HG03342 (cell line): ENCODE measurements at regions not wholly inside any gene's neighbourhood (a gene's known extent, or its start where the extent isn't known, plus 50 kb on each side); places are given as distances from the start of the nearest gene placed in this dataset.

Experiments used
- ATAC-seq: cut with Tn5 transposase; IDR thresholded peaks from one replicate; pipeline ENCODE4 v1.9.1; 2021; ENCODE audit warnings: mild to moderate bottlenecking, moderate library complexity; ENCODE audit not compliant: unreplicated experiment

DNA sequence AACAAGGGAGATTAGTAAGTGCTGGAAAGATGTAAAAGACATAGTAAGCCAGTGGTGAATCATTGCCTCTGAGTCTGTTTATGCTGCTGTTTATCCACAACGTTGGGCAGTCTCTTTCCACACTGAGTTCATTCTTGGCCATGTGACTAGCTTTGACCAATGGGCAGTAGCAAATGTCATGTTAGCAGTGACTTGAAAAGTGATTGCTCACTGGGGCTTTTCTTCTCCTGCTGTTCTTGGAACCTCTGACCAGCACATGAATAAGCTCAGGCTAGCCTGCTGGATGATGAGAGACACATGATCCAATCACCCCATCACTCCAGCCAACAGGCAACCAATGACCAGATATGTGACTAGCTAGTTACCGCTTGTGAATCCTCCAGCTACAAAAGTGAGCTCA, 360.4 kb downstream of the SLC4A3 start:
- no peak for ATAC-seq

GRCh38 chr2:219989744-219990143, 362.3 kb downstream of the SLC4A3 start:
- no peak for ATAC-seq

DNA sequence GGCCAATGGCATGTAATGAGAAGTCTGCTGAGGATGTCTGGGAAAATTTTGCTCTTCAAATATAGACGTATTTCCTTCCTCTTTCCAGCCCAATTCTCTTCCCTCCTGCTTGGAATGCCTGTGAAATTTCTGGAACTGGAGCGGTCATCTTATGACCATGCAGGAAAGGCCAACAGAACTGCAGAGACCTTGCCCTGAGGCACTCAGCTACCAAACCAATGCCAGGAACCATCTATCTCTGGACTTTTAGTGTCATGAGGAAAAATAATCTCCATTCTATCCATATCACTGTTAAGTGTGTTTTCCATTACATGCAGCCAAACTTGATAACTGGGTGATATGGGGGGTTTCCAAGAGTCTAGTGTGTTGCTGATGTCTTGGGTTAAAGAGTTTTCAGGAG, 363.7 kb downstream of the SLC4A3 start:
- ATAC-seq: no peak

- no peak for ATAC-seq
These were observed 368.0 kb downstream of the SLC4A3 start for GRCh38 chr2:219995399-219995798.

- no peak for ATAC-seq
These were observed 368.7 kb downstream of the SLC4A3 start for GRCh38 chr2:219995991-219996765.

GRCh38 chr2:219997341-219997851, 370.0 kb downstream of the SLC4A3 start:
- ATAC-seq: no peak

- no peak for ATAC-seq
These were observed 370.7 kb downstream of the SLC4A3 start for GRCh38 chr2:219998107-219998506.

- ATAC-seq: no peak
These were observed 371.3 kb downstream of the SLC4A3 start for GRCh38 chr2:219998714-219999227.

- ATAC-seq: no peak
These were observed 372.6 kb downstream of the SLC4A3 start for GRCh38 chr2:220000080-220000479.

- ATAC-seq: no peak
These were observed 373.2 kb downstream of the SLC4A3 start for GRCh38 chr2:220000586-220000985.

- ATAC-seq: no peak
These were observed 374.3 kb downstream of the SLC4A3 start for GRCh38 chr2:220001751-220002150.

GRCh38 chr2:220002251-220002650, 374.8 kb downstream of the SLC4A3 start:
- ATAC-seq: no peak

DNA sequence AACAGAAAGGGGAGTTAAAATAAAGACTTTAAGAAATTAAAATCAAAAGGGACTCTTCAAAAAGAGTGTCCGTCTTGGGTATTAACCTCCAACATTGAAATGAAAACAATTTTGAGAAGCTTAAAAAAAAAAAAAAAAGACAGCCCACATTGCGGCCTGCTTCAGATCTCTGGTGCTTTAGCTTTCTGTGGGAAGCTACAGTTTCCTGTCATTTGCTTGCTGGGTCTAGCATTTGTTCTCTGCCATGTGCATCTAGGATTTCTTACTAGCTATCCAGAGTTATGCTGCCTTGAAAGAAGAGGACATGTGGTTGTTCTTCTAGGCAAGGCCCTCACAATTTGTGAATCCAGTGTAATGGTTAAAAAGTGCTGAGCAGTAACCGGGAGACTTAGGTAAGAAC, 375.3 kb downstream of the SLC4A3 start:
- ATAC-seq: no peak

DNA sequence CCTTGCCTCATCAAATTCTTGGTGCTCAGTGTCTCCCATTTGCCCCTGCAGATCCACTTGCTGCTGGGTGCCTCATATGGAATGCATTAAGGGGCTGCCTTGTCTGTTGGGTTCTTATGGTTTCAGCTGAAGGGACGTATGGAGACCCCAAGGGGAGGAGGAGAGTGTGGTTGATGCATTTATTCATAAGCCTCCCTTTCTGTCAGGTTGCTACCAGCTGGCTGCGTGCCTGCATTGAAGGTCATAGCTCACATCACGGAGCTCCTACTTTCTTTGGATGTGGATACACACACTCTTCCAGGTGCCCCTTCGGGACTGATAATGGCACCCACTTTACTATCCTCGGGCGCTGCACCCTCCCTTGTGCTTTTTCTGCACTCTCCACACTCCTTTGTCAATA, 377.9 kb downstream of the SLC4A3 start:
- ATAC-seq: no peak

GRCh38 chr2:220006152-220006621, 378.8 kb downstream of the SLC4A3 start:
- ATAC-seq: no peak

GRCh38 chr2:220011859-220012258, 384.4 kb downstream of the SLC4A3 start:
- ATAC-seq: no peak

- ATAC-seq: no peak
These were observed 387.5 kb downstream of the SLC4A3 start for GRCh38 chr2:220014961-220015360.

DNA sequence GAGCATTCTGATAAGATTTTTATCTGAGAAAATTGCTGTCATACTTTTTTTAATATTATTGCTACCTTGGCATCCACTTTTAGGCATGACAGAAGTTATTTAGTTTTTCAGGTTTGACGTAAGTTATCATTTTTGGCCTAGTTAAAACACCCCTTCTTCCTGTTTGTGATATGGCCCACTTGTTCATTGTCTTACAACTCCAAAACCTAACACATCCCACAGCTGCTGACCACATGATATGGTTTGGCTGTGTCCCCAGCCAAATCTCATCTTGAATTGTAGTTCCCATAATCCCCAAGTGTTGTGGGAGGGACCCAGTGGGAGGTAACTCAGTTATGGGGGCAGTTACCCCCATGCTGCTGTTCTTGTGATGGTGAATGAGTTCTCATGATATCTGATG, 388.1 kb downstream of the SLC4A3 start:
- no peak for ATAC-seq

DNA sequence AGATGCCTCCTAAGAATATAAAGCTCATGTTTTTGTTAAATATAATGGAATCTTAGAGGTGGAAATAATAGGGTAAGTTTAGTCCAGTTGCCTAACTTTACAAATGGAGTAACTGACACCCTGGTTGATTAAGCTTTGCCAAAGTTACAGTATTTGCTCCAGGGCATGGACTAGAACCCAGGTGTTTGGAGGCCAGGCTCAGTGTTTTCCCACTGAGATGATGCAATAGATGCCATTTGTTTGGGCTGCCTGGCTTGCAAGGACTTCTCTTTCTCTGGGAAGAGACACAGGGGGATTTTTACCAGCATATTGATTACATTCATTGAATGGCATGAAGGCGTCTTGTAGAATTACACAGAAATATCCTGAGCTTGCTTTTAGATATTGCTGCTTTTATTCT, 397.8 kb downstream of the SLC4A3 start:
- ATAC-seq: no peak

DNA sequence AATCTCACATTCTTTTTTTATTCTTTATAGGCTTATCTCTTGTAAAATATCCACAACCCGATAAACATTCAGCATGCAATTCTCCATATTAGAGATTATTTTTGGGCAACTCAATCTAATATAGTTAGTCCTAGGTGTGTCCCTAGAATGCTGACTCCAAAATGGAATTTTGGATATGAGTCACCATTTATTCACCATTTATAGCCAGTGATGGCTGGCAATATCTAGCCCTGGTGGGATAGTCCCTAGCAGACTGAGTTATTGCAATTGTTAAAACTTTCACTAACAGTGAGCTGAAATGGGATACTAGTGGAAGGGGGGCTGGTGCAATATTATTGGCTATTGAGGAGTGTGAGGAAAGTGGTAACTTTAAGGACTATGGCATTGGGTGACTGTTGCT, 401.6 kb downstream of the SLC4A3 start:
- no peak for ATAC-seq

DNA sequence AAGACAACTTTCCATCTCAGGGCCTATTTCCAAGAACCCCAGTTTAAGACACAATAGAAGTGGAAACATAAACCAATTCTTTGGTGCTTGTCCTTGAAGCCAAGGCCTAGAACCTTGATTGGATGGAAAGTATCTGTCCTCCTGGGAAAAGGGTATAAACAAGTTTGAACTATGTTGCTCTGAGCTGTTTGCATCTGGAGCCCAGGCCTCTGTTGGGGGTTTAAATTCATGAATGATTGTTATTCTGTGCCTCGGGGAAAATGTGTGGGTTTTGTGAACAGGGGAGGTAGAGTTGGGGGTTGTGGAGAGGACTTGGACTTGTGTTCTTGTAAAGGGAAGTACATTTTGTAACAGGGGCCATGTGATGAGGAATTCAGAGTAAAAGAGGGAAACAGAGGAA, 406.1 kb downstream of the SLC4A3 start:
- ATAC-seq: no peak

GRCh38 chr2:220034426-220035130, 407.1 kb downstream of the SLC4A3 start:
- ATAC-seq: no peak
